Adrenal gland (tissue), 9 donors: ENCODE measurements at regions not wholly inside any gene's neighbourhood (a gene's known extent, or its start where the extent isn't known, plus 50 kb on each side); places are given as distances from the start of the nearest gene placed in this dataset.

Experiments
- DNase-seq, 7 donors: peaks; one replicate each; pipeline ENCODE4 v3.0.0-alpha.2; 2019 to 2020
- H3K27ac ChIP-seq, 5 donors: fragments of 200-600 bp; sonication (generic) in 4 of 5; 1 replicate in 3 of 5; 2 replicates in 2 of 5; pipeline versions ENCODE4 v1.5.1 to v1.8.0; 2016 to 2020; ENCODE audit warnings: mild to moderate bottlenecking in 1 of 5
- H3K27me3 ChIP-seq: fragments of 200-600 bp; 2 replicates; pipeline ENCODE4 v1.8.0; 2021
- H3K36me3 ChIP-seq, 2 donors: fragments of 200-600 bp; replicated peaks in 1 of 2; 1 replicate in 1 of 2; 2 replicates in 1 of 2; pipeline versions ENCODE4 v1.5.1 to v1.8.0; 2018 to 2022
- H3K4me1 ChIP-seq, 2 donors: fragments of 200-600 bp; replicated peaks in 1 of 2; 1 replicate in 1 of 2; 2 replicates in 1 of 2; pipeline versions ENCODE4 v1.5.1 to v1.8.0; 2018 to 2021
- H3K4me3 ChIP-seq, 4 donors: fragments of 200-600 bp; sonication (generic) in 3 of 4; one replicate each; pipeline ENCODE4 v1.5.1; 2016 to 2018
- H3K9me3 ChIP-seq, 3 donors: fragments of 200-600 bp; sonication (generic) in 1 of 3; replicated peaks in 1 of 3; 1 replicate in 2 of 3; 2 replicates in 1 of 3; pipeline versions ENCODE4 v1.5.1 to v1.8.0; 2016 to 2021
- CTCF ChIP-seq, 6 experiments: fragments of 450-650 bp in 4 of 6; fragments of 200-600 bp in 2 of 6; sonication (generic) in 1 of 6; IDR thresholded peaks; 1 replicate in 5 of 6; 2 replicates in 1 of 6; pipeline versions ENCODE4 v1.5.1 to v1.8.0; 2016 to 2021; ENCODE audit warnings: antibody characterized with exemption in 6 of 6, mild to moderate bottlenecking in 2 of 6, moderate library complexity in 1 of 6
- POLR2A ChIP-seq, 2 donors: fragments of 450-650 bp; IDR thresholded peaks; one replicate each; pipeline ENCODE4 v1.6.1; 2017; ENCODE audit warnings: antibody characterized with exemption in 2 of 2, mild to moderate bottlenecking in 2 of 2, moderate library complexity in 1 of 2
- WGBS, 4 donors: extraction: QIAGEN DNeasy Blood & Tissue Kit in 2 of 4; methylation state at CpG; one replicate each; pipeline versions ENCODE4 v1.1.5 to v1.1.7; 2013 to 2017; 5-methylcytosine and 5-hydroxymethylcytosine counted together
- intact Hi-C, 2 donors: fragments of 100-400 bp; cut with DNase I; formaldehyde crosslinking; loops; one replicate each; pipeline versions ENCODE4 v1.14.1 to v1.15.0; 2022 to 2023
- donor health status: healthy with polysubstance abuse.
- donor health status: Bipolar disorder and iron deficiency.
- donor health status: DM: yes; HTN: yes; CAD: no.
- donor health status: DM: no; HTN: no; CAD: no.
- donor health status: DM: no; HTN: no; CAD: no.

- no peak overlapping the region for H3K4me3 ChIP-seq
- intact Hi-C loops = no loop called here
- TF ChIP-seq CTCF (IDR thresholded peaks at IDR 0.05) (no peak), POLR2A (IDR thresholded peaks at IDR 0.05) (no peak)
- H3K27me3 ChIP-seq = no peaks in the 10 kb centered on the region
- no peaks in the 10 kb centered on the region for H3K4me1 ChIP-seq
- no peaks in the 10 kb centered on the region for H3K36me3 ChIP-seq
- no peak for DNase-seq
- WGBS, 4 donors = 79 to 91% (median 85%) methylated on average over 4 of the region's 4 CpGs
- no peak overlapping the region for H3K27ac ChIP-seq
- H3K9me3 ChIP-seq = no peaks in the 10 kb centered on the region
Measured at GRCh38 chr2:65514555-65515195, 82.3 kb upstream of the SPRED2 start.

GRCh38 chr2:65512783-65513182 is 80.4 kb upstream of the SPRED2 start:
- Histone ChIP-seq H3K4me1 (no peaks in the 10 kb centered on the region), H3K4me3 (no peak overlapping the region), H3K9me3 (no peaks in the 10 kb centered on the region), H3K27me3 (no peaks in the 10 kb centered on the region), H3K36me3 (no peaks in the 10 kb centered on the region), H3K27ac (no peak overlapping the region)
- 93 to 97% (median 95%) methylated on average over 5 of the region's 5 CpGs for WGBS, 4 donors
- DNase-seq = no peak
- TF ChIP-seq POLR2A (IDR thresholded peaks at IDR 0.05) = no peak
- no peak for TF ChIP-seq CTCF (IDR thresholded peaks at IDR 0.05)
- intact Hi-C loops = no loop called here

- 78 to 88% (median 82%) methylated on average over 2 of the region's 2 CpGs for WGBS, 4 donors
- Histone ChIP-seq H3K27me3 (no peaks in the 10 kb centered on the region), H3K9me3 (no peaks in the 10 kb centered on the region), H3K36me3 (no peaks in the 10 kb centered on the region), H3K27ac (no peak overlapping the region), H3K4me1 (no peaks in the 10 kb centered on the region), H3K4me3 (no peak overlapping the region)
- no peak for DNase-seq
- no peak for TF ChIP-seq POLR2A (IDR thresholded peaks at IDR 0.05)
- TF ChIP-seq CTCF (IDR thresholded peaks at IDR 0.05) = no peak
- intact Hi-C loops = no loop called here
Measured at GRCh38 chr2:65511306-65511705, 78.9 kb upstream of the SPRED2 start.

GRCh38 chr2:65508225-65508624 is 75.8 kb upstream of the SPRED2 start:
- WGBS, 4 donors = 86 to 100% (median 97%) methylated on average over 1 of the region's 1 CpG
- DNase-seq = no peak
- Histone ChIP-seq H3K27ac (no peak overlapping the region), H3K4me1 (no peaks in the 10 kb centered on the region), H3K9me3 (no peaks in the 10 kb centered on the region), H3K4me3 (no peak overlapping the region), H3K36me3 (no peaks in the 10 kb centered on the region), H3K27me3 (no peaks in the 10 kb centered on the region)
- TF ChIP-seq POLR2A (IDR thresholded peaks at IDR 0.05) (no peak), CTCF (IDR thresholded peaks at IDR 0.05) (no peak)
- intact Hi-C loops = no loop called here
